ENCODE measurements at regions not wholly inside any gene's neighbourhood (a gene's known extent, or its start where the extent isn't known, plus 50 kb on each side); places are given as distances from the start of the nearest gene placed in this dataset.

DNA sequence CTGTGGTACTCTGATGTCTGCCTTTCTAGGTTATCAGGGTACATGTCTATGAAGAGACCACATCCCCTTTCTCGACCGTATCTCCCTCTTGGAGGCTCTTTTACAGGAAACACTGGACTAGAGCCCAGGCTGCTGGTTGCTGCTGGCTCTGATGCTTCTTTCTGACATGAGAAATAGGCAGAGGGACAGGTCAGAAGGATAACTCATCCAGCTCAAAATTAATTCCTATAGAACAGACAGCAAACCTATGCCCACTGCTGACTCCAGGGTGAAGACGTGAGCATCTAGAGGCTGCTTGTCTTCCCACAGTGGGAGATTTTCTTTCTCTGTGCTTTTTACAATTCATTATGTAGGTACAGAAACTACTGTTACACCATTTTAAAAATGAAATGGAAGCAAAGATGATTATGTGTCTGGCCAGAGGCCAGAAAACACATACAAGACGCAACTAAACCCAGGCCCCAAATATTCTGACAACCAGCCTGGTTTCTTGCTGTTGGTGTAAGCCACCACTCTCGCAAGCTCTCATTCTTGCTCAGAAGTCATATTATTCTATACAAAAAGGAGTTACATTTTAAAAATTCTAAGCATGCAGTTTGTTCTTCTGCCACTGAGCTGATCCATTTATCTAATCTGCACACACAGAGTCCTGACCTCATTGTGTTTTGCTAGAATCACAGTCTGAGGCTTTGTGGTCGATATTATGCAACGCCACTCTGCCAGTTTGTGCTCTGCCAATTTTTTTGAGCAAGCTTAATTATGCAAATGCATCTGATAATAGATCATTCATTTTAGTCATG lies 424.3 kb downstream of the KIF20B start:
- H3K27ac ChIP-seq (ENCODE audit: low read depth in 2 of 2, low read length in 2 of 2) = no peak overlapping the region
- no peak overlapping the region for H3K9ac ChIP-seq (ENCODE audit: low read length in 3 of 3)
- FAIRE-seq = no peak
- no peaks in the 10 kb centered on the region for H3K27me3 ChIP-seq (ENCODE audit: control insufficient read depth, insufficient read depth, low read length)
- H3K4me3 ChIP-seq (ENCODE audit: low read length in 3 of 3) = no peak overlapping the region
- no peaks in the 10 kb centered on the region for H3K4me1 ChIP-seq (ENCODE audit: control insufficient read depth in 2 of 3, insufficient read depth in 2 of 3, low read depth in 1 of 3, low read length in 3 of 3)
- DNase-seq = no peak
- H3K9me3 ChIP-seq (ENCODE audit: control insufficient read depth in 2 of 3, insufficient read depth in 1 of 3, low read length in 3 of 3) = no peaks in the 10 kb centered on the region
- TF ChIP-seq, protein P1, sequence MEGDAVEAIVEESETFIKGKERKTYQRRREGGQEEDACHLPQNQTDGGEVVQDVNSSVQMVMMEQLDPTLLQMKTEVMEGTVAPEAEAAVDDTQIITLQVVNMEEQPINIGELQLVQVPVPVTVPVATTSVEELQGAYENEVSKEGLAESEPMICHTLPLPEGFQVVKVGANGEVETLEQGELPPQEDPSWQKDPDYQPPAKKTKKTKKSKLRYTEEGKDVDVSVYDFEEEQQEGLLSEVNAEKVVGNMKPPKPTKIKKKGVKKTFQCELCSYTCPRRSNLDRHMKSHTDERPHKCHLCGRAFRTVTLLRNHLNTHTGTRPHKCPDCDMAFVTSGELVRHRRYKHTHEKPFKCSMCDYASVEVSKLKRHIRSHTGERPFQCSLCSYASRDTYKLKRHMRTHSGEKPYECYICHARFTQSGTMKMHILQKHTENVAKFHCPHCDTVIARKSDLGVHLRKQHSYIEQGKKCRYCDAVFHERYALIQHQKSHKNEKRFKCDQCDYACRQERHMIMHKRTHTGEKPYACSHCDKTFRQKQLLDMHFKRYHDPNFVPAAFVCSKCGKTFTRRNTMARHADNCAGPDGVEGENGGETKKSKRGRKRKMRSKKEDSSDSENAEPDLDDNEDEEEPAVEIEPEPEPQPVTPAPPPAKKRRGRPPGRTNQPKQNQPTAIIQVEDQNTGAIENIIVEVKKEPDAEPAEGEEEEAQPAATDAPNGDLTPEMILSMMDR (IDR thresholded peaks at IDR 0.05; ENCODE audit: borderline replicate concordance, extremely low read depth, insufficient read depth) = no peak
- no peaks in the 10 kb centered on the region for H3K36me3 ChIP-seq (ENCODE audit: control insufficient read depth in 2 of 3, insufficient read depth in 3 of 3, low read length in 3 of 3)
- intact Hi-C loops (cut with DNase I) = no loop called here

DNA sequence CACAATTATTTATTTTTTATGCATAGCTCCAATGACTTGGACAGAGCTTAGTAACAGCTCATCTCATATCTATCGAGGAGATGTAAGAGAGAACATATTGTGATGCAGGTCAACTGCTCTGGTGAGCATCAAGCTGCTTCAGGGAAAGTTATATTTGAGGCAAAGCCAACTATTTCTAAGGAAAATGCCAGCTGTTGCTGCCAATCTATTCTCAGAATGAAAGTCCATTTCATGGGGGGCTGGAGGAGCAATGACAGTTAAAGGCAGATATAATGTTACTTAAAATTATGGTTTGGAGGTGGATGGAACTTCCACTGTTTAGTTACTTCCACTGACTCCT lies 424.8 kb downstream of the KIF20B start:
- no peak overlapping the region for H3K4me3 ChIP-seq (ENCODE audit: low read length in 3 of 3)
- H3K9me3 ChIP-seq (ENCODE audit: control insufficient read depth in 2 of 3, insufficient read depth in 1 of 3, low read length in 3 of 3) = no peaks in the 10 kb centered on the region
- no peaks in the 10 kb centered on the region for H3K27me3 ChIP-seq (ENCODE audit: control insufficient read depth, insufficient read depth, low read length)
- H3K27ac ChIP-seq (ENCODE audit: low read depth in 2 of 2, low read length in 2 of 2) = no peak overlapping the region
- no peaks in the 10 kb centered on the region for H3K4me1 ChIP-seq (ENCODE audit: control insufficient read depth in 2 of 3, insufficient read depth in 2 of 3, low read depth in 1 of 3, low read length in 3 of 3)
- no peak overlapping the region for H3K9ac ChIP-seq (ENCODE audit: low read length in 3 of 3)
- intact Hi-C loops (cut with DNase I) = no loop called here
- FAIRE-seq (no peak), DNase-seq (no peak)
- TF ChIP-seq, protein P1 (IDR thresholded peaks at IDR 0.05; ENCODE audit: borderline replicate concordance, extremely low read depth, insufficient read depth) = no peak
- no peaks in the 10 kb centered on the region for H3K36me3 ChIP-seq (ENCODE audit: control insufficient read depth in 2 of 3, insufficient read depth in 3 of 3, low read length in 3 of 3)

DNA sequence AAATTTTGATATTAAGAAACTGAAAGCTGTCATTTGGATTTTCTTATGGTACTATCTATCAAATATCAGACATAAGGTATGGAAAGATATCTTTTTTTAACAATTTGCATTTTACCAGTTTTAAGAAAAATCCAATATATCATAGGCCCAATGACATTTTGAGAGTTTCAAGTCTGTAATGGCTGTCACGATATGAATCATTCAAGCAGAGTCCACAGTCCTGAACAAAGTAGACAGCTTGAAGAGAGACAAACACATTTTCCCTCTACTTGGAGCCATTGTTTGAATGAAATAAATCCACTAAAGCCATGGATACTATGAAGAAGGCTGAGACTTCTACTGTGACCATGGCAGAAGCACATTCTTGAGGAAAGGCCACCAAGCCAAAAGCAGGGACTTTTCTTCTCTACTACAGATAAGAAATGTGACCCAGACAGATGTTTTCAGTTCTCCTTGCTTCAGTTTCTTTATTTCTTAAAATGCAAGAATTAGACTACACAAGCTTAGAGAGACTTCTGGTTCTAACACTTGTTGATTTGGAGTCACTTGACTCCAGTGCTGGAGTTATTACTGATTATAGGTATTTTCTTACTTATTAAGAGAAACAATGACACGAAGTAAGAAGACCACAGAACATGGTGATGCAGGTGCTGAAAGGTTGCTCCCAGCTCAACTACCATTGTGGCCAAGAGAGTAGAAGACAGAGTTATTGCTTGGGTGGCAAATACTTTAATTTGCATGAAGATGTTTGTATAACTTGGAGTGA lies 429.1 kb downstream of the KIF20B start:
- H3K9ac ChIP-seq (ENCODE audit: low read length in 3 of 3) = no peak overlapping the region
- no peaks in the 10 kb centered on the region for H3K36me3 ChIP-seq (ENCODE audit: control insufficient read depth in 2 of 3, insufficient read depth in 3 of 3, low read length in 3 of 3)
- intact Hi-C loops (cut with DNase I) = no loop called here
- DNase-seq (no peak), FAIRE-seq (no peak)
- no peaks in the 10 kb centered on the region for H3K4me1 ChIP-seq (ENCODE audit: control insufficient read depth in 2 of 3, insufficient read depth in 2 of 3, low read depth in 1 of 3, low read length in 3 of 3)
- H3K9me3 ChIP-seq (ENCODE audit: control insufficient read depth in 2 of 3, insufficient read depth in 1 of 3, low read length in 3 of 3) = peaks cover 0 to 3% (median 0%) of the 10 kb centered on the region in 3 donors
- H3K27ac ChIP-seq (ENCODE audit: low read depth in 2 of 2, low read length in 2 of 2) = no peak overlapping the region
- H3K4me3 ChIP-seq (ENCODE audit: low read length in 3 of 3) = no peak overlapping the region
- no peaks in the 10 kb centered on the region for H3K27me3 ChIP-seq (ENCODE audit: control insufficient read depth, insufficient read depth, low read length)
- TF ChIP-seq, protein P1 (IDR thresholded peaks at IDR 0.05; ENCODE audit: borderline replicate concordance, extremely low read depth, insufficient read depth) = no peak

Data from kidney (tissue), 13 donors.